ENCODE measurements at regions not wholly inside any gene's neighbourhood (a gene's known extent, or its start where the extent isn't known, plus 50 kb on each side); places are given as distances from the start of the nearest gene placed in this dataset.

DNA sequence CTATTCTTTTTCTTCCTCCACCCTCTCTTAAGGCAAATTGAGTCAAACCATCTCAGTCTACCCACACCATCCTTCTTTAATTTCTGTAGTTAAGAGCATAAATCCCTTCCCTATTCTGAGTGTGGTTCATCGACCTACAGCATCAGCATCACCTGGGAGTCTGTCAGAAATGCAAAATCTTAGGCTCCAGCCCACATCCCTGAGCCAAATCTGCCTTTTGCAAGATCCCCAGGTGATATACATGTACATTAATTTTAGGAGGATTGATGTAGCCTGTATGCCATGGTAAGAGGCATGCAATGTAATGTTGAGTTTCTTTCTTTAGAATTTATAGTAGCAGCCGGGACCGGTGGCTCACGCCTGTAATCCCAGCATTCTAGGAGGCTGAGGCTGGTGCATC is 151.7 kb upstream of the TNP1 start:
- H3K9me2 ChIP-seq (ENCODE audit: insufficient read depth), result peaks cover 7% of the 10 kb centered on the region
- no peak overlapping the region for H3K4me2 ChIP-seq
- H3K36me3 ChIP-seq (ENCODE audit: insufficient read depth), result no peaks in the 10 kb centered on the region
- no peaks in the 10 kb centered on the region for H3K79me2 ChIP-seq (replicated peaks; ENCODE audit: insufficient read depth)
- no peak for ATAC-seq
- peaks cover 2% of the 10 kb centered on the region; the same call in 1 of the 3 replicates for H3K9me3 Mint-ChIP-seq
- H3K4me1 ChIP-seq (ENCODE audit: insufficient read depth), result peaks cover 13% of the 10 kb centered on the region; the same call in 1 of the 2 replicates
- no peak overlapping the region for H3K4me3 ChIP-seq
- H3F3A ChIP-seq (replicated peaks; ENCODE audit: low read depth), result no peaks in the 10 kb centered on the region
- no peak for TF ChIP-seq NANOG (IDR thresholded peaks at IDR 0.05; ENCODE audit: borderline replicate concordance)
- TF ChIP-seq ZNF462 (CRISPR knock-in tag; IDR thresholded peaks at IDR 0.05), result no peak
- TF ChIP-seq REST (IDR thresholded peaks at IDR 0.05; ENCODE audit: unreplicated experiment), result no peak
- TF ChIP-seq, protein P1, sequence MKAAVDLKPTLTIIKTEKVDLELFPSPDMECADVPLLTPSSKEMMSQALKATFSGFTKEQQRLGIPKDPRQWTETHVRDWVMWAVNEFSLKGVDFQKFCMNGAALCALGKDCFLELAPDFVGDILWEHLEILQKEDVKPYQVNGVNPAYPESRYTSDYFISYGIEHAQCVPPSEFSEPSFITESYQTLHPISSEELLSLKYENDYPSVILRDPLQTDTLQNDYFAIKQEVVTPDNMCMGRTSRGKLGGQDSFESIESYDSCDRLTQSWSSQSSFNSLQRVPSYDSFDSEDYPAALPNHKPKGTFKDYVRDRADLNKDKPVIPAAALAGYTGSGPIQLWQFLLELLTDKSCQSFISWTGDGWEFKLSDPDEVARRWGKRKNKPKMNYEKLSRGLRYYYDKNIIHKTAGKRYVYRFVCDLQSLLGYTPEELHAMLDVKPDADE (IDR thresholded peaks at IDR 0.05), result no peak
- no peak for TF ChIP-seq CREB1 (CRISPR knock-in tag; IDR thresholded peaks at IDR 0.05; ENCODE audit: low read depth)
- H3K27me3 ChIP-seq (ENCODE audit: insufficient read depth), result no peaks in the 10 kb centered on the region
- no peaks in the 10 kb centered on the region for H4K20me1 ChIP-seq (replicated peaks; ENCODE audit: insufficient read depth)
- no peak for DNase-seq (ENCODE audit: low spot score)
- H3K4me1 Mint-ChIP-seq, result peaks cover 6% of the 10 kb centered on the region
- H3K27ac Mint-ChIP-seq, result no peak overlapping the region
- H3K4me3 Mint-ChIP-seq, result no peak overlapping the region
- H3K36me3 Mint-ChIP-seq (ENCODE audit: low read depth), result no peaks in the 10 kb centered on the region
- no peak overlapping the region for H2AFZ ChIP-seq
- no peak overlapping the region for H3K27ac ChIP-seq (ENCODE audit: low read depth)
- H3K27me3 Mint-ChIP-seq (ENCODE audit: insufficient read depth, low read depth, poor library complexity), result peaks cover 1% of the 10 kb centered on the region
